Superior temporal gyrus (tissue), 1 donor: ENCODE measurements at regions not wholly inside any gene's neighbourhood (a gene's known extent, or its start where the extent isn't known, plus 50 kb on each side); places are given as distances from the start of the nearest gene placed in this dataset.
A peak's percentile ranks its signal among the peaks of the same experiment; 100 is the strongest.

Source experiments
- DNase-seq: peaks from one replicate; pipeline ENCODE4 v3.0.0-alpha.2; 2016; ENCODE audit errors: extremely low spot score

GRCh38 chr15:60057554-60057953 is 53.4 kb downstream of the FOXB1 start:
- no peak for DNase-seq

GRCh38 chr15:60059186-60059585 is 55.1 kb downstream of the FOXB1 start:
- DNase-seq = no peak

GRCh38 chr15:60061758-60062157 is 57.6 kb downstream of the FOXB1 start:
- DNase-seq = no peak

- no peak for DNase-seq
Observed at GRCh38 chr15:60062826-60063225, 58.7 kb downstream of the FOXB1 start.

- no peak for DNase-seq
Observed at GRCh38 chr15:60065951-60066350, 61.8 kb downstream of the FOXB1 start.

GRCh38 chr15:60070838-60071493 is 66.9 kb downstream of the FOXB1 start:
- DNase-seq = no peak

- DNase-seq = no peak
Observed at GRCh38 chr15:60072826-60073465, 68.8 kb downstream of the FOXB1 start.

- DNase-seq = no peak
Observed at GRCh38 chr15:60073466-60073840, 69.3 kb downstream of the FOXB1 start.

GRCh38 chr15:60074181-60074885 is 70.2 kb downstream of the FOXB1 start:
- peak; percentile 23 for DNase-seq

- no peak for DNase-seq
Observed at GRCh38 chr15:60076045-60076444, 71.9 kb downstream of the FOXB1 start.

- no peak for DNase-seq
Observed at GRCh38 chr15:60076582-60077276, 72.6 kb downstream of the FOXB1 start.

GRCh38 chr15:60077581-60078359 is 73.7 kb downstream of the FOXB1 start:
- DNase-seq = no peak

GRCh38 chr15:60079210-60079609 is 75.1 kb downstream of the FOXB1 start:
- DNase-seq = no peak

GRCh38 chr15:60081976-60082375 is 77.9 kb downstream of the FOXB1 start:
- DNase-seq = no peak

- no peak for DNase-seq
Observed at GRCh38 chr15:60083318-60083717, 79.2 kb downstream of the FOXB1 start.

- DNase-seq = no peak
Observed at GRCh38 chr15:60086681-60087429, 82.7 kb downstream of the FOXB1 start.

- no peak for DNase-seq
Observed at GRCh38 chr15:60087561-60087960, 83.5 kb downstream of the FOXB1 start.

GRCh38 chr15:60090747-60091146 is 86.6 kb downstream of the FOXB1 start:
- no peak for DNase-seq

GRCh38 chr15:60091157-60091556 is 87.0 kb downstream of the FOXB1 start:
- DNase-seq = no peak

GRCh38 chr15:60091911-60092310 is 87.8 kb downstream of the FOXB1 start:
- no peak for DNase-seq
